Activated CD4-positive, CD25-positive, alpha-beta regulatory T cell (primary cell): ENCODE measurements at regions not wholly inside any gene's neighbourhood (a gene's known extent, or its start where the extent isn't known, plus 50 kb on each side); places are given as distances from the start of the nearest gene placed in this dataset.

Experiments
- DNase-seq, 4 experiments: peaks; one replicate each; lab custom pipeline; 2025; lab: John Stamatoyannopoulos, UW

DNA sequence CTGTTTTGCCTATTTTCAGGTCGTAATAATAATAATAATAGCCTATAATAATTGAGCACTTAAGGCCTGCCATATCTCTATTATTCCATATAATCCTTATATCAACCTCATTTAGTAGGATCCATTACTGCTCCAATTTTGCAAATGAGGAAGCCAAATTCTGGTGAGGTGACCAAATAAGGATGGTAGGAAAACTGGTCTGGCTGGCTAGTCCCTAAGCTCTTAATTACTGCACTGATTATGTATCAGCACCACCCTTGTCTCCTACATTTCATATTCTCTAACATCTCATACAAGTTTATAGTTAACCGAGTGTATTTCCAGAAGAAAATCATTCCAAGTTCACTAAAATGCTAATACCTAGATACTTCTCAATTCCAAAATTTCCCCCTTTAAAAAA lies 166.5 kb upstream of the RGMB start:
- DNase-seq = no peak

DNA sequence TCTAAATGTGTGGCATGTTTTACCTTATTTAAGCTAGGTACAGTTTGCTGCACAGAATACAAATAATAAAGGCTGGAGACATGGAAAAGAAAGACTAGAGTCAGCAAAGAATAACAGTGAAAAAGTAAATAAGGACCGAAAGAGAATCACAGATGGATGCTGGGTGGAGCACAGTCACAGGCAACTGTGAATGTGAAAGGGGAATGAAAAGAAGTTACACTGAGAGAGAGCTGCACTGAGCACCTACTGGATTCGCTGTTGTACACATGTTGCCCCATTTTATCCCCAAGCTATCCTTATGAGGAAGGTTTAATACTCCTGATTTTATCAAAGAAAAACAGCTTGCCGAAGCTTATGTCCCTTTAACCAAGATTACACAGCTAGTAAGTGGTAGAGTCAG lies 165.4 kb upstream of the RGMB start:
- no peak for DNase-seq

DNA sequence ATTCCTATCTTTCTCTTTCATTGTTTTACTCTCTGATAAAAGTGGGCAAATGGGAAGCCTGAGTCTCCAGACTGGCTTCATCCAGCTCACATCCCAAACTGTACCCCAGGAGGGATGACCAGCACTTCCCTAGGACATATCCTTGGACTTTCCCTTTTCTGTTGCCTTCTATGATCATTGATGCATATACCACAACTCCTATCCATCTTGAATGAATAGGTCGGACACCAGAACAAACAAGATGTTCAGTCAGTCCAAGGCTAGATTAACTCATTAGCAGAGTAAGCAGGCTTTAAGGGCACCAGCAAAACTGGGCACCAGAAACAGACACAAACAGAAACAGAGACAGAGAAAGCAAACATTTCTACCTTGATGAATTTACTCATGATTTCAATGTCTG lies 159.1 kb upstream of the RGMB start:
- no peak for DNase-seq

DNA sequence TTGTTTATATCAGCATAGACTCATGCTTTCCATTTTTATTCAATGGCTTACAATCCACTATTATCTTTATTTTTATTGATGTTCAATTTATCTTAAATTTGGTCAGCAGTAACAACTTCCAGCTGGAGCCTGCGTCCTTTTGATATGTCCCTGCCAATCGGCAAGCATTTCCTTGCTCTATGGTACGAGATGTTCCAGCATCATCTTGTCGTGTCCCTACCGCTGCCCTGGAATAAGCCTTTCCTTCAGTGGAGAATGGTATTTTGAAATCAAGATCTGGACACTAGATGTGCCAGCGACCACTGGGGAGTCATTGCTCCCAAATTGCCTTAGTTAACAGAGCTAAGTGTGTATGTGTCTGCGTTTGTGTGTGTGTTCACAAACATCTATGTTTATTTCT lies 151.6 kb upstream of the RGMB start:
- no peak for DNase-seq

DNA sequence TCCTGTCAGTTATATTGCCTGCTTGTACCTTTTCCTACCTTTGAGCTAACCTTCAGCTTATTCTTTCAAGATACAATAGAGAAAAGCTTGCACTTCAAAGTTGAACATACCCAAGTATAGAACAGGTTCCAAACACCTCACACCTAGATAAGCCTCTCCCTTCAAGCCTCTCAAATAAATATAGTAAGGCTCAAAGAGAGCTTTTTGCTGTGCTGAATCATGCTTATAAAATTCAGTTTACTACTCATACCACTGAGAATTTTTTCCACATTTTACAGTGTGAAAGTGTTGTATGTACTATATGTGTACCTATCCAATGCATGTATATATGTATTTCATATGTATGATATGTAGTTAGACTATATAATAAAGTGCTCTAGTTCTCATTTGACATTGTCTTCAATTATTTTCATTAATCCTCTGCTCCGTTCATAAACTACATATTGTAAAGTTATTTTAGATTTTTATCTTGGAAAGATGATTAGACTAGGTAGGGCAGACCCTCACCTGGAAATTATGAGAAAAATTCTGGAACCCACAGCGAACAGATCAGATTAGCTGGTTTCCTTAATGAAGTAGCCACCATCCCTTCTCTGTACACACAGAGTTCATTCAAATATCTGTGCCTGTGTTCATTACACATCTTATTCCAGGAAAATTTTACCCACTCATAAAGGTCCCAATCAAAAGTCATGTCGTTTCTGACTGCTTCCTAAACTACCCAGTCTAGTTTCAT lies 149.2 kb upstream of the RGMB start:
- DNase-seq = no peak

DNA sequence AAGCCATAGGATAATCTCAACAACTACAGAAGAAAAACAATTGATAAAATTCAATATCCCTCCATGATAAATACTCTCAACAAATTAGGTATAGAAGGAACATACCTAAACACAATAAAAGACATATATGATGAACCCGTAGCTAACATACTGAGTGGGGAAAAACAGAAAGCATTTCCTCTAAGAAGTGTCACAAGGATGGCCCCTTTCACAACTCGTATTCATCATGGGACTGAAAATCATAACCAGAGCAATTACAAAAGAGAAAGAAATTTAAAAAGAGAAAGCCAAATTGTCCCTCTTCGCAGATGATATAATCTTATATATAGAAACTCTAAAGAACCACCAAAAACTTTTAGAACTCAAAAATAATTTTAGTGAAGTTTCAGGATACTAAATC lies 146.3 kb upstream of the RGMB start:
- no peak for DNase-seq

DNA sequence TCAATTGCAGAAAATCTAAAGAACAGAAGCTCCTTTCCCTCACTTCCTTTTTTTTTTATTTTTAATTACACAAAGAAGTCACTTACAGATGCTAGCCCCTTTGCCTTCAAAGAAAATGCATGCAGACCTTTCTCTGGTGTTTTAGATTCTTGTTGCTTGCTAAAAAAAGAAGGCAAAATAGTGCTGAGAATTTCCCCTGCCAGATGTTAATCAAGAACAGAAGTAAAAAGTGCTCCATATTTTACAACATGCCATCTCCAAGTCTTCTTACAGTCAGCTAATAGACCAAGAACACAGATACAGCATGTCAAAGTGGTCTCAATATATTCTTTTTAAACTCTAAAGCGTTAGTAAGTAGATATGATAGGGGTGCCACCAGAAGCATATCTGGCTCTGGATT lies 142.8 kb upstream of the RGMB start:
- no peak for DNase-seq

DNA sequence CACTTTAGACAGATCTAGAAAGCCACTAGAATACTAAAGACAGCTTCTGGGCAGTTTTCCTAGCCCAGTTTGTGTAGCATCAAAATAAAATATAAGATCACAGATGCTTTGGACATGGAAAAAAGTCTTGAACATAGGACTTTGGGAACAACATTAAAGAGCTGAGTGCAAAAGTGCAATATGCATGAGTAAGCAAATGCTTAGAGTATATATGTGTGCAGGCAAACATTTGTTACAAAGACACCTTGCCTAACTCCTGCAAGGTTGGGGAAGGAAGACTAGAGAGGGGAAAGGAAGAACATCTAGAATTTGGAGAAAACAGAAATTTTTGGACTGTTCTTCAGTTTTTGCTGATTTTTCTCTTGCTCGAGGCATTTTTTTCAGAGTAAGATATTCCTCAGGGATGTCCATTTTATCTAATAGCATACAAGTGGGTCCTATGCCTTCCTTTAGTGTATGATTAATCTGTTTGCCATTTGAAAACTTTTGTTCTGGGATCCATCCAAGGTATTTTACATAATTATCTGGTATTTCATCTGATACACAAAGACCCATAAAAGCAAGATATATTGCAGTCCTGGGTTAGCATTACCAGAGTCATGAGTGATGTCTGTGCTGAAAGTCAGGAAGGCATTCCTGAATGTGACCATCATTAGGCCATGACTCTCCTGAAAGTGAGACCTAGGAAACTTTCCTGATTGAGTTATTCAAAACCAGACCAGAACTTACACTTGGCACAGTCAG lies 142.0 kb upstream of the RGMB start:
- no peak for DNase-seq

DNA sequence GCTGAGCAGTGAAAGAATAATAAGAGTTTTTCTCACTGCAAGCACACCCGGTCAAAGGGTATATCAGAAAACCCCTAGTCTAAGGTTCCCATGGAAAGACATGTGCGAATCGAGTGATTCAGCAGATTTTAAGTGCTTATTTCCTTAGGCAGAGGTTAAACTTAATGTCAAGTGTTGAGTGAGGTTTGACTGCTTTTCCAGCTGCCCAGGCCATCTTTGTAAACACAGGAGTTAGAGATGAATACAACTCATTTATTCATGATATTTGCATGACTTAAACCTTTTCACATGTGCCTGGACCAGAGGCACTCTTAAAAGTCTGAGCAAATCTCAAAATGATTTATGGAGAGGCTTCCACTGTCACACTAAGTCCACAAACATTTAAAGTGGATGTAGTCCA lies 137.8 kb upstream of the RGMB start:
- DNase-seq = no peak

DNA sequence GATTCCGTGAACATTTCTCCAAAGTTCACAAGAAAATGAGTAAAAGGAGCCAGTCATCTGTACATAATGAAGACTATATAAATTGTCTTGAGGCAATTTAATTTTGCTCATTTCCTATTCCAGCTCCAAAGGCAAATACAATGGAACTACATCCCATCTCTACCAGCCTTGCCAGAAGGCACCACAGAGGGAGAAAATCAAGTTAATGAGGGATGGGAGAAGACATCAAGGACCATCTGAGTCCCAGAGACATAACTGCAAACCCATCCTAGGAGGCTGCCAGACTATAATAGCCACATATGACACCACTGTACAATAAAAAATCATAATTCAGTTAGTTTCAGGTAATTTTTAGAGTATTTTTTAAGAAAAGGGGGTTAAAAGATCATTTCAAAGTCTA lies 136.3 kb upstream of the RGMB start:
- no peak for DNase-seq

DNA sequence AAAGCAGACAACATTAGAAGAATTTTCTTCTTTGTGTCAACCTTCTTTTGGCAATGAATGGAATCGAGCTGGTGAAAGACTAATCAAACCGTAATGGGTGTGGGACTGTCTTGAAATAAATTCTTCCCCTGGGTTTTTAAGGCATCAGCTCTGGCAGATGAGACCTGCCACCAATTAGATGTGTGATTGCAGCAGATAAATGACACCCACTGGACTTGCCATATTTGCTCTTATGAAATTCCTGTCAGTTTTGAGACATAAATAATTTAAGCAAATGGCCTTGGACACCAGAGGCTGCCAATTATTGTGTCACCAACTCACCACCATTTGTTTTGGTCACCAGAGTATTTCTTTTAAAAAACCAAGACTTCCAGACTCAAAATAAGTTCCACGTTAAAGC lies 135.9 kb upstream of the RGMB start:
- DNase-seq = no peak

DNA sequence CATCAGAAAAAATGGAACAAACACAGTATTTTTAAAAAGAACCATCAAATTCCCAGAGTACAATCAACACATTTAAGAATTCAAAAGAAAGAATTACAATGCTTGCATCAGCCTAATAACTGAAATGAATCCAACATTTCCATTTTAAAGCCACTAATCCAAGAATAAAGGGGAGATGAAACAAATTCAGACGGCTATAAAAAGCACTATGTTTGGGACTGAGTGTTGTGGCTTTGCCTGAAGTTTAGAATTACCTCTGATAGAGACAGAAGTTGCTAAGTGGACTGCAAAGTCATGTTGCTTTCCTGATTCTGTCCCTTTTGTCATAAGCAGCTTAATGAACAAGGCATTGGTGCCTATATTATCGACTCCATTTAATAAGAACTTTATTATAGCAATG lies 135.4 kb upstream of the RGMB start:
- no peak for DNase-seq

DNA sequence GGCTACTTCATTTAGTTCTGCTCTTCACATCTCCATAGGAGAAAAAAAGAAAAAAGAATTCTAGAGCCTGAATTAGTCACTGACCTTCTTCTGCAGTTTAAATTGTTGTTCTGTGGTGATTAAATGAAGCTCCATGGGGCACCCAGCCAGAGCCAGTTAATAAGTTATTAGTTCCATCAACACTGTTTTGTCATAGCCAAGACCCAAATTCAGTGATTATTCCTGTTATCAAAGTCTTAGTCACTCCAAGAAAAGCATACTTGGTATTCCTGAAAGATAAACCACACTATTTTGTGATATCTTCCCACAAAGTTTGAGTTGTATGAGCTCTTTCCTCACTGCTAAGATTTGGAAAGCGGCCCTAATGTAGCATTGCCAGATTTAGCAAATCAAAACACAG lies 134.8 kb upstream of the RGMB start:
- no peak for DNase-seq

DNA sequence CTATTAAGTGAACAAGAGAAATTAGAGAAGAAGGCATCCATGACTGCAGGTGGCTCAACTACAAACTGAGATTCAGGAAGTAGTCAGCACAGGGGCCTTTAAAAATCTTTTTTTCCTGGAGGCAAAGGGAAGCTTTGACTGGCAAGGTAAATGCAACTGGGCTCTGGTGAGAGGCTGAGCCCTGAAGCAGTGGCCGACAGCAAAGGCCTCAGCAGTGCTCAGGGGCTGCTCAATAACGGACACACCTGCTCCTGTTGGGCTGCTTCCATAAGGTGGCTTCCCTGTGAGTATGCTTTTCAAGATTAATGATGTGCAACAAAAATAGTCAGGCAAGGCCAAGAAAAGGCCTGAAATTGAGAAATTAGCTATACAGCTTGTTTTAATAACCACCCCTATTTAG lies 134.2 kb upstream of the RGMB start:
- no peak for DNase-seq

DNA sequence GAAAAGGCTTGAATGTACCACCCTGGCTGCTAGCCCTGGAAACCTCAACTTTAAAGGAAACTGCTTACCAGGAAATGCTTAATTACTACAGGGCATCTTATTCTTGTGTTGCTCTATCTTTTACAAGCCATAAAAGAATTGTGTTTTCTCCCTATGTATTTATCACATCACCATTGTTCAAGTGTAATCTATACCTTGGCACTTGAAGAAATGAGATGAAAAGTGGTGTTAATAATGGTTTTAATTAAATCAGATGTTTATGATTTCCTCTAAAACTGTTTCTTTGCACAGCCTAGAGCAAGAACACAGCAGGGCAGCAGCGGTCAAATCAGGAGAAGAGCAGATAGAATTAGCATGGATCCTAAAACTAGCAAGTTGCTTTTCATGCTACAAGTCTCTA lies 131.8 kb upstream of the RGMB start:
- no peak for DNase-seq

DNA sequence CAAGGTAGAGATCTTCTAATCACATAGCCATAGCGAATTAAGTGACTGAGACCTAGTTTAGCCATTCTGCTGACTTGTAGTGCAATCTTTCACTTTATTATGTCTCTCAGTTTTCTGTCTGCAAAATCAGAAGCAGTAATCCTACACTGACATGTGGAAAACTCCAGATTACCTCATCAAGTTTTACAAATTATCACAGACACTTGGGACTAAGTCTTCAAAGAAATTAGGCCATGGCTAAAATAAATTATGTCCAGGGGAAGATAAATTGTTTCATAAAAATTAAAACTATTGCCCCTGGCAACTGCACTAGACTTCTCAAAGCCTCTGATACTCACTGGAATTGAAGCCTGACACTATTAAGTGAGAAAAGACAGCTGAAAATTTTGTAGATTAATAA lies 129.9 kb upstream of the RGMB start:
- no peak for DNase-seq

DNA sequence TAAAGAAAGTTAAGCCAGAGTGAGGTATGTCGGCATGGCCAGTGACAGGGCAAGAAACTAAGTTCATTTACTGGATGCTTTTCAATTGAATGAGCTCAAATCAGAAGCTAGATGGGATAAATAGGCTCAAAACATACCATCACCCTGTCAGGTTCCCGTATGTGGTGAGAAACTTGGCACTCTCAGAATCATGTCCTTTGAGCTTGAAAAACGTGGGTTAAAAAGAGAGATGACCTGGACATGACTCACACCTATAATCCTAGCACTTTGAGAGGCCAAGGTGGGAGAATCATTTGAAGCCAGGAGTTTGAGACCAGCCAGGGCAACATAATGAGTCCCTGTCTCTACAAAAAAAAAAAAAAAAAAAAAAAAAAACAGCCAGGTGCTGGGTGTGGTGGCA lies 121.7 kb upstream of the RGMB start:
- DNase-seq = no peak

DNA sequence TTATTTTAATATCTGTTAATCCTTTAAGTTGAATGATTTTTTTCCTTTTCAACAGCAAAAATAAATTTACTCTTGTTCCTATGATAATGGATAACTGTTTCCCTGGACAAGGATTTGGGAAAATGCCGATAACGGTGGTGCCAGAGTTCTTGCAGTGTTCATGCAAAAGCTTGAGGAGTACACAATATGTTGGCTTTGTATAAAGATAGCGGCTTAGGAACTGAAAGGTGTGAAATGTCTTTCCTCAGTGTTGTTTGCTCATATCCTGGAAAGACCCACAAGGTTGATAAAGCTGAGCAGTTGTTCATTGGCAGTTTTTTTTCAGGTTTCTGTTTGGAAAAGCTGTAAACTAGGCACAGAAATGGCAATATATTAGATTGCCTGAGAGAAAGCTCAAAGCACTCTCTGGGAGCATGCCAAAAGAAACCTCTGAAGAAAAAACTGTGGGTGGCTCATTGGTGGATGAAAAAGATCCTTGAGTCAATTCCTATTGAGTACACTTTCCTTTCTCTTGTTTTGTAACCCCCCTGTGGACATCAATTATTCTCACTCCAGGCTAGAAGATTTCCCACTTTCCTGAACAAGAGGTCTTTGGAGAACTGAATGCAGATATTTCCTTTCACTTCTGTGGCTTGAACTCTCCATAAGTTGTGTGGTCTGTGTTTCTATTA lies 117.2 kb upstream of the RGMB start:
- DNase-seq = no peak

DNA sequence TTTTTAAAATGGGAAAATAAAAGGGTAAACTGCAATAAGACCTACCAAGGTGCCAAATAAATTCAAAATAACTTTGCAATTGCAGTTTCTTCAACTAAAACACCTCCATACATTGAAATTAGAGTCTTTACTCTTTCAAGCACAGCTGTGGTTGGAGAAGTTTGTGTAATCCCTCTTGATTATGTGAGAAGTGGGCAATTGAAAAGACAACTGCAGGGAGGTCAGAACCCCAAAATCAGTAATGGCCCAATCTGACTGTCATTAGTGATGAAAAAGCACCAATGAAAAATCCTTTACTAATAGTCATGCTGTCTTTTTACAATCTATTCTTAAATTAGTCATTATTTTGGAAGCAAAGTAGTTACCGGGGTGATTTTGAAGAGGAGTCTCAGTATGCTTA lies 116.7 kb upstream of the RGMB start:
- no peak for DNase-seq

DNA sequence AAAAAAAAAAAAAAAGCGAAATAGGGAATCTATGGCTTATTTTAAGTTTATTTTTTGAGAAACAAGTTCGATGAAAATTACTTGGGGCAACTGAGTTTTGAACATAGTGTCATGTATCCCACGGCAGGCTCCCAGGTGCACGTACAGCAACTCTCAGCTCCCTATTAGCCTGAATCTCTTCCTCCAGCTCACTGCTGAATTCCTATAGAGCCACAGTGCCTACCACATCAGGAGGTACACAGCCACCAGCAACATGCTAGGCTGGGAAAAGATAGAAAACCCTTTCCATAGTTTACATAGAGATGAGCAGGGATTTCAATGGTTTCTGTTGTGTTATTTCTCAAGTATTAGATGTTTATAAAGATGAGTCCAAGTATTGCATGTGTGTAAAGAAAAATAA lies 115.9 kb upstream of the RGMB start:
- DNase-seq = no peak

DNA sequence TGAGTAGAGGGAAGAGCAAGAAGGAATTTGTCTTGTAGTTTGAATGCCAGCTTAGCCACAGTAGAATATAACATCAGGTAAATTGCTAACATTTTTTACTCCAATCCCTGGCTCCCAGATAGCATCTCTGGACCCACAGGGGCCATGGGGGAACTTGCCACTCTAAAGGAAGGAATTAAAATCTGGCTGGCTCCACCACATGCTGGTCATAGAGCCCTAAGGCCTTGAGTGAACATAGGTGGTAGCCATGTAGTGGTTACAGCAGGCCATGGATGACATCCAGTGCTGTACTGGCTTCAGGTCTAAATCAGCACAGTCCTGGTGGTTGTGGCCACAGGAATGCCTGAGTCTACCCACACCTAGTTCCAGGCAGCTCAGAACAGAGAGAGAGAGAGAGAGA lies 109.9 kb upstream of the RGMB start:
- no peak for DNase-seq

DNA sequence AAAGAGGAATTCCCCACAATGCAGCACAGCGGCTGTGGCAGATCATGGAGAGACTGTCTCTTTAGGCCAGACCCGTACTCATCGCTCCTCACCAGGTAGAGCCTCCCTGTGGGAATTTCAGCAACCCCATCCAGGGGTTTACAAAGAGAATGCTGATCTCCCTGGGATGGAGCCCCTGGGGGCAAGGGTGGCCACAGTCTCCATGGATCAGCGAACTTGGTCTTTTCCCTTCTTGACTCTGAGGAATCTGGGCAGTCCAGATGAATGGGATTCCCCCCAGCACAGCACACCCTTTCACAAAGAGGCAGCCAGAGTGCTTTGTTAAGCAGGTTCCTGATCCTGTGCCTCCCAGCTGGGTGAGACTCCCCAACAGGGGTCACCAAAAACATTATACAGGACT lies 108.7 kb upstream of the RGMB start:
- no peak for DNase-seq

DNA sequence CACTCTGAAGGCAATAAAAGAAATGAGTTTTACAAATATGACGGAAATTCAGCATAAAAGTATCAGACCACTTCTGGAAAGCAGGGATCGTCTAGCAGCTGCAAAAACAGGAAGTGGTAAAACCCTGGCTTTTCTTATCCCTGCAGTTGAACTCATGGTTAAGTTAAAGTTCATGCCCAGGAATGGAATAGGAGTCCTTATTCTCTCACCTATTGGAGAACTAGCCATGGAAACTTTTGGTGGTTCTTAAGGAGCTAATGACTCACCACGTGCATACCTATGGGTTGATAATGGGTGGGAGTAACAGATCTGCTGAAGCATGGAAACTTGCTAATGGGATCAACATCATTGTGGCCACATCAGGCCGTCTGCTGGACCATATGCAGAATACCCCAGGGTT lies 93.5 kb upstream of the RGMB start:
- DNase-seq = no peak

DNA sequence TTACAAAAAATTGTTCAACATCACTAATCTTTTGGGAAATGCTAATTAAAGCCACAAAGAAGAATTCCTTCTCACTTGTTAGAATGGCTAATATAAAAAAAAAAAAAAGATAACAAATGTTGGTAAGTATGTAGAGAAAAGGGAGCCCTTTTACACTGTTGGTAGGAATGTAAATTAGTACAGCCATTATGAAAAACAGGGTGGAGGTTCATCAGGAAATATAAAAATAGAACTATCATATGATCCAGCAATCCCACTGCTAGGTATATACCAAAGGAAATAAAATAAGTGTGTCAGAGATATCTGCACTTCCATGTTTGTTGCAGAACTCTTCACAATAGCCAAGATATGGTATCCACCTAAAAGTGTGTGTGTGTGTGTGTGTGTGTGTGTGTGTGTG lies 83.5 kb upstream of the RGMB start:
- DNase-seq = no peak
